CD14-positive monocyte (primary cell): ENCODE measurements at regions not wholly inside any gene's neighbourhood (a gene's known extent, or its start where the extent isn't known, plus 50 kb on each side); places are given as distances from the start of the nearest gene placed in this dataset.

ENCODE experiments used
- DNase-seq, 3 donors: peaks; one replicate each; pipeline ENCODE4 v3.0.0-alpha.2; 2011 to 2022
- H2AFZ ChIP-seq: 2 replicates; pipeline ENCODE4 v1.6.0; 2012; ENCODE audit warnings: mild to moderate bottlenecking, low read depth, low read length, inconsistent platforms; ENCODE audit not compliant: insufficient read depth, poor library complexity, severe bottlenecking
- H3K27ac ChIP-seq, 2 donors: 1 replicate in 1 of 2; 2 replicates in 1 of 2; pipeline ENCODE4 v1.5.1; 2012 to 2013; ENCODE audit warnings: low read length in 2 of 2, control low read depth in 1 of 2, inconsistent platforms in 1 of 2, low read depth in 1 of 2, mild to moderate bottlenecking in 1 of 2
- H3K27me3 ChIP-seq, 2 donors: one replicate each; pipeline versions ENCODE4 v1.6.0 to v1.6.1; 2011 to 2013; ENCODE audit warnings: low read length in 2 of 2; ENCODE audit not compliant: control insufficient read depth in 2 of 2, insufficient read depth in 2 of 2
- H3K36me3 ChIP-seq, 2 donors: replicated peaks in 1 of 2; 1 replicate in 1 of 2; 2 replicates in 1 of 2; pipeline versions ENCODE4 v1.5.1 to v1.6.1; 2012 to 2013; ENCODE audit warnings: low read length in 2 of 2, control low read depth in 1 of 2, inconsistent platforms in 1 of 2, mild to moderate bottlenecking in 1 of 2; ENCODE audit not compliant: insufficient read depth in 2 of 2, control insufficient read depth in 1 of 2
- H3K4me1 ChIP-seq, 2 donors: 1 replicate in 1 of 2; 2 replicates in 1 of 2; pipeline versions ENCODE4 v1.5.1 to v1.6.1; 2012 to 2013; ENCODE audit warnings: low read length in 2 of 2, control low read depth in 1 of 2, inconsistent platforms in 1 of 2, mild to moderate bottlenecking in 1 of 2, moderate library complexity in 1 of 2; ENCODE audit not compliant: insufficient read depth in 2 of 2, control insufficient read depth in 1 of 2
- H3K4me2 ChIP-seq: replicated peaks from 2 replicates; pipeline ENCODE3; 2012; ENCODE audit warnings: low read length, moderate library complexity, mild to moderate bottlenecking; ENCODE audit not compliant: poor library complexity, severe bottlenecking; ENCODE audit errors: extremely low read depth
- H3K4me3 ChIP-seq, 3 experiments: fragments of 200-600 bp in 1 of 3; sonication (generic) in 1 of 3; replicated peaks in 1 of 3; 1 replicate in 2 of 3; 2 replicates in 1 of 3; pipeline ENCODE4 v1.5.1; 2011 to 2013; ENCODE audit warnings: low read length in 3 of 3, mild to moderate bottlenecking in 3 of 3, control low read depth in 2 of 3, low read depth in 2 of 3, inconsistent platforms in 1 of 3, moderate library complexity in 1 of 3
- H3K79me2 ChIP-seq: 2 replicates; pipeline ENCODE4 v1.6.0; 2012; ENCODE audit warnings: mild to moderate bottlenecking, control low read depth, inconsistent platforms, low read length, moderate library complexity; ENCODE audit not compliant: insufficient read depth
- H3K9ac ChIP-seq: 2 replicates; pipeline ENCODE4 v1.6.0; 2017; ENCODE audit warnings: low read length, mild to moderate bottlenecking; ENCODE audit not compliant: insufficient read depth, poor library complexity, severe bottlenecking
- H3K9me3 ChIP-seq, 2 donors: replicated peaks in 1 of 2; 1 replicate in 1 of 2; 2 replicates in 1 of 2; pipeline versions ENCODE4 v1.5.1 to v1.6.1; 2012 to 2013; ENCODE audit warnings: low read length in 2 of 2, control low read depth in 1 of 2; ENCODE audit not compliant: control insufficient read depth in 1 of 2, insufficient read depth in 1 of 2
- H4K20me1 ChIP-seq: 2 replicates; pipeline ENCODE4 v1.6.0; 2012; ENCODE audit warnings: mild to moderate bottlenecking, low read length, control low read depth, moderate library complexity; ENCODE audit not compliant: insufficient read depth
- H3K27ac Mint-ChIP-seq, 7 donors: one replicate each; pipeline ENCODE4 v1.8.0; 2020; ENCODE audit warnings: mild to moderate bottlenecking in 7 of 7, mixed read lengths in 7 of 7, moderate library complexity in 6 of 7, inconsistent platforms in 2 of 7
- H3K27me3 Mint-ChIP-seq, 3 donors: one replicate each; pipeline ENCODE4 v1.8.0; 2021 to 2022; ENCODE audit warnings: low read depth in 3 of 3, mild to moderate bottlenecking in 3 of 3, mixed read lengths in 3 of 3, moderate library complexity in 3 of 3, inconsistent platforms in 1 of 3
- H3K36me3 Mint-ChIP-seq, 2 donors: one replicate each; pipeline ENCODE4 v1.8.0; 2020; ENCODE audit warnings: mixed read lengths in 2 of 2, inconsistent platforms in 1 of 2, mild to moderate bottlenecking in 1 of 2
- H3K4me1 Mint-ChIP-seq: one replicate; pipeline ENCODE4 v1.8.0; 2020; ENCODE audit warnings: mild to moderate bottlenecking, mixed read lengths
- H3K4me3 Mint-ChIP-seq, 2 donors: one replicate each; pipeline ENCODE4 v1.8.0; 2020; ENCODE audit warnings: mild to moderate bottlenecking in 2 of 2, mixed read lengths in 2 of 2, moderate library complexity in 1 of 2
- H3K9me3 Mint-ChIP-seq, 7 donors: one replicate each; pipeline ENCODE4 v1.8.0; 2020 to 2022; ENCODE audit warnings: mixed read lengths in 7 of 7, mild to moderate bottlenecking in 6 of 7, moderate library complexity in 6 of 7, inconsistent platforms in 2 of 7
- WGBS: methylation state at CpG from one replicate; pipeline ENCODE4 v1.1.5; 2013; ENCODE audit warnings: missing lambda C conversion rate; ENCODE audit not compliant: insufficient coverage; 5-methylcytosine and 5-hydroxymethylcytosine counted together
- intact Hi-C, 2 donors: fragments of 100-400 bp; cut with micrococcal nuclease; formaldehyde crosslinking; loops; one replicate each; pipeline versions ENCODE4 v1.15.0 to v1.15.1; 2023
- TF ChIP-seq, protein P1 (sequence below): fragments of 200-600 bp; IDR thresholded peaks from one replicate; pipeline ENCODE4 v1.8.0; 2022; ENCODE audit warnings: antibody characterized with exemption, mild to moderate bottlenecking

DNA sequence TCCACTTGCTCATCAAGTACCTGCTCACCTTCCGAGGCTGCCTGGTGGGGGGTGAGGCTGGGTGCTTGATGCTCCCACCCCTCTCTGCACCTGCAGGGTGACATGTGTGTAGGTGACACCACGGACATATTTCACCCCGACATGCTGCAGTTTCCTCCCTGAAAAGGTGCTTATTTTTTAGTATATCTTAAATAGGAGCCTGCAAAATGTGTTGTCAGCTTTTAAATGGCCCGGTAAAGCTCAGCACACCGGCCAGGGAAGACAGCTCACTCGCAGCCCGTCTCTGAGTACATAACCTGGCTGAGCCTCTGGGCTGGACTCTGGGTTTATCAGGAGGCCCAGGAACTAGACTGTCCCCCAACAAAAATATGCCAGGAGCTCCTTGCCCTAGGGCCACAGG, 89.3 kb upstream of the LINGO1 start:
- no peak overlapping the region for H2AFZ ChIP-seq
- H3K79me2 ChIP-seq: no peaks in the 10 kb centered on the region
- Mint-ChIP-seq H3K27me3 (peaks cover 6 to 9% (median 6%) of the 10 kb centered on the region in 3 donors), H3K4me3 (no peak overlapping the region), H3K27ac (no peak overlapping the region), H3K9me3 (no peaks in the 10 kb centered on the region), H3K36me3 (no peaks in the 10 kb centered on the region), H3K4me1 (no peaks in the 10 kb centered on the region)
- H3K4me2 ChIP-seq: no peak overlapping the region
- no peaks in the 10 kb centered on the region for H4K20me1 ChIP-seq
- no peaks in the 10 kb centered on the region for H3K4me1 ChIP-seq
- no peak for DNase-seq
- TF ChIP-seq, protein P1, sequence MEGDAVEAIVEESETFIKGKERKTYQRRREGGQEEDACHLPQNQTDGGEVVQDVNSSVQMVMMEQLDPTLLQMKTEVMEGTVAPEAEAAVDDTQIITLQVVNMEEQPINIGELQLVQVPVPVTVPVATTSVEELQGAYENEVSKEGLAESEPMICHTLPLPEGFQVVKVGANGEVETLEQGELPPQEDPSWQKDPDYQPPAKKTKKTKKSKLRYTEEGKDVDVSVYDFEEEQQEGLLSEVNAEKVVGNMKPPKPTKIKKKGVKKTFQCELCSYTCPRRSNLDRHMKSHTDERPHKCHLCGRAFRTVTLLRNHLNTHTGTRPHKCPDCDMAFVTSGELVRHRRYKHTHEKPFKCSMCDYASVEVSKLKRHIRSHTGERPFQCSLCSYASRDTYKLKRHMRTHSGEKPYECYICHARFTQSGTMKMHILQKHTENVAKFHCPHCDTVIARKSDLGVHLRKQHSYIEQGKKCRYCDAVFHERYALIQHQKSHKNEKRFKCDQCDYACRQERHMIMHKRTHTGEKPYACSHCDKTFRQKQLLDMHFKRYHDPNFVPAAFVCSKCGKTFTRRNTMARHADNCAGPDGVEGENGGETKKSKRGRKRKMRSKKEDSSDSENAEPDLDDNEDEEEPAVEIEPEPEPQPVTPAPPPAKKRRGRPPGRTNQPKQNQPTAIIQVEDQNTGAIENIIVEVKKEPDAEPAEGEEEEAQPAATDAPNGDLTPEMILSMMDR: no peak
- no peaks in the 10 kb centered on the region for H3K27me3 ChIP-seq
- no peak overlapping the region for H3K4me3 ChIP-seq
- no peaks in the 10 kb centered on the region for H3K9me3 ChIP-seq
- no peak overlapping the region for H3K9ac ChIP-seq
- no peaks in the 10 kb centered on the region for H3K36me3 ChIP-seq
- 80% methylated on average over 4 of the region's 7 CpGs for WGBS
- no peak overlapping the region for H3K27ac ChIP-seq
- intact Hi-C loops: no loop called here

DNA sequence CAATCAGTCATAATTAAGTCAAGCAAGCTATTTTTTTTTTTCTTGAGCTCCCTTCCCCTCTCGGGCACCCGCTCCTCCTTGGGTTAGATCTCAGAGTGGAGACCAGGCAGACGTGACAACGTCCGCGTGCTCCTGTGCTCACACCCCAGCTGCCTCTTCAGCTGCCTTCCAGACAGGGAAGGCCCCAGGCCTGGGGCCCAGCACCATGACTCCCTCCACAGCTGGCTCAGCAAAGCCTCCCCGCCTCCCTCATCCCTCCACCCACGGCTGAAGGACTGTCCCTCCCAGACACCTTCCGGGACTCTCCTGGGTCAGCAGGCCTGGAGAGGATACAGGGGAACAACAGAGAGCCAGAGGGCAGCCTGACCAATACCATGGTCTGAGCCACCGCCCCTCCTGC, 87.9 kb upstream of the LINGO1 start:
- no peak overlapping the region for H3K27ac ChIP-seq
- no peaks in the 10 kb centered on the region for H4K20me1 ChIP-seq
- no peaks in the 10 kb centered on the region for H3K4me1 Mint-ChIP-seq
- no peaks in the 10 kb centered on the region for H3K79me2 ChIP-seq
- H3K9me3 Mint-ChIP-seq: no peaks in the 10 kb centered on the region
- H3K27ac Mint-ChIP-seq: no peak overlapping the region
- no peaks in the 10 kb centered on the region for H3K9me3 ChIP-seq
- H3K27me3 Mint-ChIP-seq: peaks cover 8 to 12% (median 12%) of the 10 kb centered on the region in 3 donors
- H3K4me1 ChIP-seq: no peaks in the 10 kb centered on the region
- intact Hi-C loops: no loop called here
- DNase-seq: no peak
- H3K4me2 ChIP-seq: no peak overlapping the region
- TF ChIP-seq, protein P1: no peak
- no peaks in the 10 kb centered on the region for H3K27me3 ChIP-seq
- H3K36me3 Mint-ChIP-seq: no peaks in the 10 kb centered on the region
- 78% methylated on average over 10 of the region's 10 CpGs for WGBS
- H3K4me3 Mint-ChIP-seq: no peak overlapping the region
- H3K9ac ChIP-seq: no peak overlapping the region
- H2AFZ ChIP-seq: no peak overlapping the region
- no peak overlapping the region for H3K4me3 ChIP-seq
- no peaks in the 10 kb centered on the region for H3K36me3 ChIP-seq
